SK-N-SH treated with all-trans-retinoic acid at 6 μM for 48 hours (cell line): ENCODE measurements at regions not wholly inside any gene's neighbourhood (a gene's known extent, or its start where the extent isn't known, plus 50 kb on each side); places are given as distances from the start of the nearest gene placed in this dataset.

Source experiments
- ATAC-seq: fragments of 200-7000 bp; cut with Tn5 transposase; 3 replicates; pipeline ENCODE4 v1.9.1; 2020; ENCODE audit warnings: mild to moderate bottlenecking, moderate library complexity
- ARNTL ChIP-seq: fragments of 450-650 bp; formaldehyde crosslinking; IDR thresholded peaks from 2 replicates; pipeline ENCODE4 v1.5.0; 2020; ENCODE audit warnings: low read depth, mild to moderate bottlenecking, moderate library complexity, borderline replicate concordance
- CSDC2 ChIP-seq: fragments of 250-450 bp; sonication (Bioruptor Pico); IDR thresholded peaks from 2 replicates; pipeline ENCODE4 v1.5.0; 2020; ENCODE audit warnings: mild to moderate bottlenecking, moderate library complexity
- ESRRG ChIP-seq: fragments of 250-450 bp; sonication (Bioruptor Pico); IDR thresholded peaks from 2 replicates; pipeline ENCODE4 v1.6.1; 2021; ENCODE audit warnings: mild to moderate bottlenecking
- GLIS3 ChIP-seq: fragments of 250-450 bp; sonication (Bioruptor Pico); IDR thresholded peaks from 2 replicates; pipeline ENCODE4 v1.5.0; 2020; ENCODE audit warnings: mild to moderate bottlenecking, moderate library complexity
- ISL1 ChIP-seq: fragments of 250-450 bp; sonication (Bioruptor Pico); IDR thresholded peaks from 2 replicates; pipeline ENCODE4 v2.1.2; 2022; ENCODE audit warnings: mild to moderate bottlenecking, moderate library complexity
- OSR1 ChIP-seq: fragments of 250-450 bp; sonication (Bioruptor Pico); IDR thresholded peaks from 2 replicates; pipeline ENCODE4 v1.8.0; 2022; ENCODE audit warnings: moderate library complexity, mild to moderate bottlenecking, inconsistent platforms
- PPARA ChIP-seq: fragments of 250-450 bp; sonication (Bioruptor Pico); IDR thresholded peaks from 2 replicates; pipeline ENCODE4 v1.5.0; 2020; ENCODE audit warnings: mild to moderate bottlenecking, borderline replicate concordance
- RARB ChIP-seq: fragments of 250-450 bp; sonication (Bioruptor Pico); IDR thresholded peaks from 2 replicates; pipeline ENCODE4 v1.8.0; 2021; ENCODE audit warnings: mild to moderate bottlenecking, moderate library complexity
- SNAI2 ChIP-seq: fragments of 250-450 bp; sonication (Bioruptor Pico); IDR thresholded peaks from 2 replicates; pipeline ENCODE4 v1.5.0; 2020; ENCODE audit warnings: mild to moderate bottlenecking, moderate library complexity
- TCF4 ChIP-seq: fragments of 250-450 bp; sonication (Bioruptor Pico); IDR thresholded peaks from 2 replicates; pipeline ENCODE4 v1.8.0; 2021; ENCODE audit warnings: mild to moderate bottlenecking, moderate library complexity, borderline replicate concordance
- TOX ChIP-seq: fragments of 250-450 bp; sonication (Bioruptor Pico); IDR thresholded peaks from 2 replicates; pipeline ENCODE4 v1.8.0; 2021; ENCODE audit warnings: mild to moderate bottlenecking, moderate library complexity, borderline replicate concordance
- ZC3H10 ChIP-seq: fragments of 250-450 bp; sonication (Bioruptor Pico); IDR thresholded peaks from 2 replicates; pipeline ENCODE4 v1.5.1; 2021; ENCODE audit warnings: mild to moderate bottlenecking, moderate library complexity
- ZFP3 ChIP-seq: fragments of 250-450 bp; sonication (Bioruptor Pico); IDR thresholded peaks from 2 replicates; pipeline ENCODE4 v1.5.0; 2020; ENCODE audit warnings: mild to moderate bottlenecking, moderate library complexity
- ZFP30 ChIP-seq: fragments of 450-650 bp; formaldehyde crosslinking; IDR thresholded peaks from 2 replicates; pipeline ENCODE4 v1.5.0; 2022; ENCODE audit warnings: mild to moderate bottlenecking, moderate library complexity
- ZNF70 ChIP-seq: fragments of 450-650 bp; formaldehyde crosslinking; IDR thresholded peaks from 2 replicates; pipeline ENCODE4 v1.5.0; 2020; ENCODE audit warnings: mild to moderate bottlenecking, moderate library complexity
- ZNF8 ChIP-seq: fragments of 450-650 bp; formaldehyde crosslinking; IDR thresholded peaks from 2 replicates; pipeline ENCODE4 v1.5.0; 2020; ENCODE audit warnings: mild to moderate bottlenecking, moderate library complexity
- TF ChIP-seq, protein P1 (sequence below): fragments of 250-450 bp; sonication (Bioruptor Pico); IDR thresholded peaks from 2 replicates; pipeline ENCODE4 v1.5.1; 2020; ENCODE audit warnings: low read depth, mild to moderate bottlenecking, moderate library complexity
- TF ChIP-seq, protein P2 (sequence below): fragments of 250-450 bp; sonication (Bioruptor Pico); IDR thresholded peaks from 2 replicates; pipeline ENCODE4 v1.5.0; 2020; ENCODE audit warnings: mild to moderate bottlenecking, moderate library complexity
- TF ChIP-seq, protein P3 (sequence below): fragments of 250-450 bp; sonication (Bioruptor Pico); IDR thresholded peaks from 2 replicates; pipeline ENCODE4 v1.8.0; 2020; ENCODE audit warnings: mild to moderate bottlenecking, moderate library complexity, borderline replicate concordance
- TF ChIP-seq, protein P4 (sequence below): fragments of 250-450 bp; sonication (Bioruptor Pico); IDR thresholded peaks from 2 replicates; pipeline ENCODE4 v1.8.0; 2021; ENCODE audit warnings: low read depth, mild to moderate bottlenecking, moderate library complexity, borderline replicate concordance

DNA sequence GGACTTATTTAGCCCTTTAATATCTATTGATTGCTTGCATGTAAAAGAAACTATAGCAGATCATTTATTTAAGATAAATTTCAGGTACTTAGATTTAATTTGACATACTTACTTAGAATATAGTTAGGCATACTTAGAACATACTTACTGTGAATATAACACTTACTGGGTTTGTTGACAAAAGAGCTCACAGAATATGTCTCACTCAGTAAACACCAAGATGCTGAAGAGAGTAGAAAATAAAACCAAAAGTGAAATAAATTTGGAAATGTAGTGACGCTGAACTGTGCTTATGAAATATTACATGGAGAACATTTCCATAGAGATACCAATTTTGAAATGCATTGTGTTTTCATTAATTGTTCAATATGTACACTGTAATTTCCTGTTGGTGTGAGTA lies 615.4 kb upstream of the MAN1A1 start:
- ATAC-seq, result no peak

DNA sequence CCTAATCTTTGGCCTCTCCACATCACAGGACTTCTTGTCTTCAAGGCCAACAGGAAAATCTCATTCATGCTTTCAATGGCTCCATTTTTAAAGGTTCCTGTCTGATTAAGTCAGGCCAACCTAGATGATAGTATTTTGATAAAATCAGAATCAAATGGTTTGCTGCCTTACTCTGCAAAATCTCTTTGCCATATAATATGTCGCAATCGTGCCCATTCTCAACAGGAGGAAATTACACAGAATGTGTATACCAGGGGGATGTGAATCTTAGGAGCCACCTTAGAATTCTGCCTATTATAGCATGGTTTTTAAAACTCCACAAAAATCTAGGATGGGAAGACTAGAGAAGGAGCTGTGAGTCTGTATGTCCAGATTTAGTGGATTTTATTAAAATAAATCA lies 612.9 kb upstream of the MAN1A1 start:
- TF ChIP-seq CSDC2 (CRISPR knock-in tag), result no peak
- TF ChIP-seq ARNTL (CRISPR knock-in tag), result no peak
- no peak for TF ChIP-seq ZFP30 (CRISPR knock-in tag)
- no peak for TF ChIP-seq ZNF8 (CRISPR knock-in tag)
- TF ChIP-seq, protein P1, sequence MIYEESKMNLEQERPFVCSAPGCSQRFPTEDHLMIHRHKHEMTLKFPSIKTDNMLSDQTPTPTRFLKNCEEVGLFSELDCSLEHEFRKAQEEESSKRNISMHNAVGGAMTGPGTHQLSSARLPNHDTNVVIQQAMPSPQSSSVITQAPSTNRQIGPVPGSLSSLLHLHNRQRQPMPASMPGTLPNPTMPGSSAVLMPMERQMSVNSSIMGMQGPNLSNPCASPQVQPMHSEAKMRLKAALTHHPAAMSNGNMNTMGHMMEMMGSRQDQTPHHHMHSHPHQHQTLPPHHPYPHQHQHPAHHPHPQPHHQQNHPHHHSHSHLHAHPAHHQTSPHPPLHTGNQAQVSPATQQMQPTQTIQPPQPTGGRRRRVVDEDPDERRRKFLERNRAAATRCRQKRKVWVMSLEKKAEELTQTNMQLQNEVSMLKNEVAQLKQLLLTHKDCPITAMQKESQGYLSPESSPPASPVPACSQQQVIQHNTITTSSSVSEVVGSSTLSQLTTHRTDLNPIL (CRISPR knock-in tag), result no peak
- TF ChIP-seq ZFP3 (CRISPR knock-in tag), result no peak
- TF ChIP-seq, protein P2, sequence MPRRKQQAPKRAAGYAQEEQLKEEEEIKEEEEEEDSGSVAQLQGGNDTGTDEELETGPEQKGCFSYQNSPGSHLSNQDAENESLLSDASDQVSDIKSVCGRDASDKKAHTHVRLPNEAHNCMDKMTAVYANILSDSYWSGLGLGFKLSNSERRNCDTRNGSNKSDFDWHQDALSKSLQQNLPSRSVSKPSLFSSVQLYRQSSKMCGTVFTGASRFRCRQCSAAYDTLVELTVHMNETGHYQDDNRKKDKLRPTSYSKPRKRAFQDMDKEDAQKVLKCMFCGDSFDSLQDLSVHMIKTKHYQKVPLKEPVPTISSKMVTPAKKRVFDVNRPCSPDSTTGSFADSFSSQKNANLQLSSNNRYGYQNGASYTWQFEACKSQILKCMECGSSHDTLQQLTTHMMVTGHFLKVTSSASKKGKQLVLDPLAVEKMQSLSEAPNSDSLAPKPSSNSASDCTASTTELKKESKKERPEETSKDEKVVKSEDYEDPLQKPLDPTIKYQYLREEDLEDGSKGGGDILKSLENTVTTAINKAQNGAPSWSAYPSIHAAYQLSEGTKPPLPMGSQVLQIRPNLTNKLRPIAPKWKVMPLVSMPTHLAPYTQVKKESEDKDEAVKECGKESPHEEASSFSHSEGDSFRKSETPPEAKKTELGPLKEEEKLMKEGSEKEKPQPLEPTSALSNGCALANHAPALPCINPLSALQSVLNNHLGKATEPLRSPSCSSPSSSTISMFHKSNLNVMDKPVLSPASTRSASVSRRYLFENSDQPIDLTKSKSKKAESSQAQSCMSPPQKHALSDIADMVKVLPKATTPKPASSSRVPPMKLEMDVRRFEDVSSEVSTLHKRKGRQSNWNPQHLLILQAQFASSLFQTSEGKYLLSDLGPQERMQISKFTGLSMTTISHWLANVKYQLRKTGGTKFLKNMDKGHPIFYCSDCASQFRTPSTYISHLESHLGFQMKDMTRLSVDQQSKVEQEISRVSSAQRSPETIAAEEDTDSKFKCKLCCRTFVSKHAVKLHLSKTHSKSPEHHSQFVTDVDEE (CRISPR knock-in tag), result no peak
- TF ChIP-seq TCF4 (CRISPR knock-in tag), result no peak
- no peak for TF ChIP-seq ZC3H10 (CRISPR knock-in tag)
- no peak for TF ChIP-seq TOX (CRISPR knock-in tag)
- TF ChIP-seq ISL1, result no peak
- TF ChIP-seq OSR1, result no peak
- TF ChIP-seq, protein P3, sequence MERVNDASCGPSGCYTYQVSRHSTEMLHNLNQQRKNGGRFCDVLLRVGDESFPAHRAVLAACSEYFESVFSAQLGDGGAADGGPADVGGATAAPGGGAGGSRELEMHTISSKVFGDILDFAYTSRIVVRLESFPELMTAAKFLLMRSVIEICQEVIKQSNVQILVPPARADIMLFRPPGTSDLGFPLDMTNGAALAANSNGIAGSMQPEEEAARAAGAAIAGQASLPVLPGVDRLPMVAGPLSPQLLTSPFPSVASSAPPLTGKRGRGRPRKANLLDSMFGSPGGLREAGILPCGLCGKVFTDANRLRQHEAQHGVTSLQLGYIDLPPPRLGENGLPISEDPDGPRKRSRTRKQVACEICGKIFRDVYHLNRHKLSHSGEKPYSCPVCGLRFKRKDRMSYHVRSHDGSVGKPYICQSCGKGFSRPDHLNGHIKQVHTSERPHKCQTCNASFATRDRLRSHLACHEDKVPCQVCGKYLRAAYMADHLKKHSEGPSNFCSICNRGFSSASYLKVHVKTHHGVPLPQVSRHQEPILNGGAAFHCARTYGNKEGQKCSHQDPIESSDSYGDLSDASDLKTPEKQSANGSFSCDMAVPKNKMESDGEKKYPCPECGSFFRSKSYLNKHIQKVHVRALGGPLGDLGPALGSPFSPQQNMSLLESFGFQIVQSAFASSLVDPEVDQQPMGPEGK (CRISPR knock-in tag), result no peak
- no peak for TF ChIP-seq RARB
- ATAC-seq, result no peak

More for the DNA sequence above, 615.4 kb upstream of the MAN1A1 start:
- no peak for TF ChIP-seq PPARA
- no peak for TF ChIP-seq TCF4 (CRISPR knock-in tag)
- no peak for TF ChIP-seq OSR1
- no peak for TF ChIP-seq ZC3H10 (CRISPR knock-in tag)
- no peak for TF ChIP-seq ZNF8 (CRISPR knock-in tag)
- TF ChIP-seq ESRRG (CRISPR knock-in tag), result no peak
- TF ChIP-seq, protein P1 (CRISPR knock-in tag), result no peak
- TF ChIP-seq, protein P2 (CRISPR knock-in tag), result no peak
- TF ChIP-seq CSDC2 (CRISPR knock-in tag), result no peak
- no peak for TF ChIP-seq GLIS3
- no peak for TF ChIP-seq ISL1

DNA sequence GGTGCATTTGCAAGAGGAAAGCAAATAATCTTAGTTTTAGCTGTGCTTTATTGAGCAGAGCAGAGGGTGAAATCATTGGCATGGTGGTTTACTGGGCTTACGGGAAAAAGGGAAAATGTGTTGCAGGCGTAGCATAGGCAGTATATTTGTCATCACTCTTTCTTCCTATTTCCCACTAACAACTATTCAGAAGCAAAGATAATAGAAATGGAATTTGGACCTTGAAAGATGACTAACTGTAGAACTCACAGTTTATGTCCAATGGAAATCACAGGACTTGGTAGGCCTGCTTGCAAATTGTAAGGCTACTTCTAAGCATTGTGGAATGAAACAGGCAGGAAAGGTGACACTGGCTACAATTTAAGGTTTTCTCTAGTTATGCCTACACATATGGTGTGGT lies 611.9 kb upstream of the MAN1A1 start:
- ATAC-seq, result no peak; the same call in 2 of the 3 replicates
- TF ChIP-seq PPARA (no peak), ZNF70 (CRISPR knock-in tag) (no peak), ZC3H10 (CRISPR knock-in tag) (no peak), TCF4 (CRISPR knock-in tag) (no peak), RARB (no peak), GLIS3 (no peak), ISL1 (no peak), ZFP30 (CRISPR knock-in tag) (no peak), ZNF8 (CRISPR knock-in tag) (no peak), ZFP3 (CRISPR knock-in tag) (no peak), SNAI2 (CRISPR knock-in tag) (no peak)
- TF ChIP-seq, protein P2 (CRISPR knock-in tag), result no peak
- TF ChIP-seq, protein P1 (CRISPR knock-in tag), result no peak
- TF ChIP-seq, protein P4, sequence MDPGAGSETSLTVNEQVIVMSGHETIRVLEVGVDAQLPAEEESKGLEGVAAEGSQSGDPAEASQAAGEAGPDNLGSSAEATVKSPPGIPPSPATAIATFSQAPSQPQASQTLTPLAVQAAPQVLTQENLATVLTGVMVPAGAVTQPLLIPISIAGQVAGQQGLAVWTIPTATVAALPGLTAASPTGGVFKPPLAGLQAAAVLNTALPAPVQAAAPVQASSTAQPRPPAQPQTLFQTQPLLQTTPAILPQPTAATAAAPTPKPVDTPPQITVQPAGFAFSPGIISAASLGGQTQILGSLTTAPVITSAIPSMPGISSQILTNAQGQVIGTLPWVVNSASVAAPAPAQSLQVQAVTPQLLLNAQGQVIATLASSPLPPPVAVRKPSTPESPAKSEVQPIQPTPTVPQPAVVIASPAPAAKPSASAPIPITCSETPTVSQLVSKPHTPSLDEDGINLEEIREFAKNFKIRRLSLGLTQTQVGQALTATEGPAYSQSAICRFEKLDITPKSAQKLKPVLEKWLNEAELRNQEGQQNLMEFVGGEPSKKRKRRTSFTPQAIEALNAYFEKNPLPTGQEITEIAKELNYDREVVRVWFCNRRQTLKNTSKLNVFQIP, result no peak
